H1 (cell line): ENCODE measurements at regions not wholly inside any gene's neighbourhood (a gene's known extent, or its start where the extent isn't known, plus 50 kb on each side); places are given as distances from the start of the nearest gene placed in this dataset.

Experiments
- CTCF ChIA-PET: fragments of 300-600 bp; sonication (Branson Sonifier 250); formaldehyde crosslinking; loops from one replicate; lab custom pipeline; 2021; ENCODE audit not compliant: partially characterized antibody; lab: Charles Lee
- POLR2A ChIA-PET: fragments of 300-600 bp; sonication (Branson Sonifier 250); formaldehyde crosslinking; loops from one replicate; lab custom pipeline; 2021; ENCODE audit warnings: inconsistent platforms; ENCODE audit not compliant: partially characterized antibody; lab: Charles Lee
- DNase-seq, 2 experiments: peaks; one replicate each; pipeline versions ENCODE4 v3.0.0 to v3.0.0-alpha.2; 2010 to 2022; ENCODE audit warnings: low spot score in 2 of 2, low read depth in 1 of 2, mixed read lengths in 1 of 2
- FAIRE-seq: peaks from 2 replicates; lab custom pipeline; 2011; peaks lifted over from hg19 to GRCh38; lab: Jason Lieb, UNC
- H2AFZ ChIP-seq: 2 replicates; pipeline ENCODE4 v1.8.1; 2012; ENCODE audit warnings: low read length, inconsistent platforms
- H2AK5ac ChIP-seq: 2 replicates; pipeline ENCODE4 v1.6.1; 2013; ENCODE audit warnings: low read depth, low read length
- H2BK120ac ChIP-seq: replicated peaks from 2 replicates; pipeline ENCODE3; 2013; ENCODE audit warnings: low read depth, low read length, inconsistent platforms
- H2BK12ac ChIP-seq: 2 replicates; pipeline ENCODE4 v1.6.1; 2013; ENCODE audit warnings: low read depth, low read length
- H2BK15ac ChIP-seq: 2 replicates; pipeline ENCODE4 v1.6.1; 2013; ENCODE audit warnings: low read length
- H2BK20ac ChIP-seq: 2 replicates; pipeline ENCODE4 v1.6.1; 2013; ENCODE audit warnings: low read length
- H2BK5ac ChIP-seq: 2 replicates; pipeline ENCODE4 v1.6.1; 2013; ENCODE audit warnings: low read depth, low read length
- H3K14ac ChIP-seq: 2 replicates; pipeline ENCODE4 v1.6.1; 2013; ENCODE audit warnings: inconsistent platforms; ENCODE audit not compliant: insufficient read length
- H3K18ac ChIP-seq: 2 replicates; pipeline ENCODE4 v1.6.1; 2013; ENCODE audit warnings: low read length; ENCODE audit errors: extremely low read depth
- H3K23ac ChIP-seq: 2 replicates; pipeline ENCODE4 v1.6.1; 2013; ENCODE audit warnings: inconsistent platforms; ENCODE audit not compliant: insufficient read length
- H3K23me2 ChIP-seq: 2 replicates; pipeline ENCODE4 v1.6.1; 2013; ENCODE audit warnings: low read depth, low read length
- H3K27ac ChIP-seq: 2 replicates; pipeline ENCODE4 v1.6.1; 2011; ENCODE audit warnings: low read depth, low read length, inconsistent platforms
- H3K27me3 ChIP-seq, 4 experiments: replicated peaks in 1 of 4; 1 replicate in 1 of 4; 2 replicates in 3 of 4; pipeline versions ENCODE4 v1.6.1 to v1.8.1; 2011 to 2013; ENCODE audit warnings: low read length in 3 of 4, mild to moderate bottlenecking in 3 of 4, inconsistent platforms in 2 of 4, mixed read lengths in 2 of 4, moderate library complexity in 1 of 4; ENCODE audit not compliant: control insufficient read depth in 3 of 4, insufficient read depth in 3 of 4; ENCODE audit errors: extremely low read depth in 1 of 4
- H3K36me3 ChIP-seq, 4 experiments: 2 replicates each; pipeline versions ENCODE4 v1.6.1 to v1.8.1; 2011 to 2013; ENCODE audit warnings: mild to moderate bottlenecking in 4 of 4, low read length in 3 of 4, moderate library complexity in 2 of 4, control low read depth in 1 of 4, inconsistent platforms in 1 of 4; ENCODE audit not compliant: insufficient read depth in 4 of 4, control insufficient read depth in 2 of 4
- H3K4ac ChIP-seq: replicated peaks from 2 replicates; pipeline ENCODE3; 2013; ENCODE audit warnings: low read length, low read depth, mixed read lengths, inconsistent platforms; ENCODE audit not compliant: insufficient read length
- H3K4me1 ChIP-seq, 4 experiments: replicated peaks in 1 of 4; 1 replicate in 1 of 4; 2 replicates in 3 of 4; pipeline versions ENCODE4 v1.6.1 to v1.8.1; 2011 to 2013; ENCODE audit warnings: low read length in 3 of 4, inconsistent platforms in 2 of 4, mixed read lengths in 1 of 4; ENCODE audit not compliant: insufficient read depth in 4 of 4, control insufficient read depth in 3 of 4
- H3K4me2 ChIP-seq, 2 experiments: 2 replicates each; pipeline versions ENCODE4 v1.6.1 to v1.8.1; 2011 to 2013; ENCODE audit warnings: low read depth in 2 of 2, low read length in 2 of 2, control low read depth in 1 of 2, inconsistent platforms in 1 of 2, mild to moderate bottlenecking in 1 of 2; ENCODE audit not compliant: insufficient read depth in 1 of 2
- H3K4me3 ChIP-seq, 4 experiments: fragments of 200-600, 300-600 bp in 1 of 4; sonication (generic), shearing (Covaris generic), sonication (Bioruptor Twin) in 1 of 4; 2 replicates each; pipeline versions ENCODE4 v1.5.1 to v1.8.1; 2011 to 2016; ENCODE audit warnings: low read length in 4 of 4, low read depth in 3 of 4, control low read depth in 2 of 4, inconsistent platforms in 2 of 4, mild to moderate bottlenecking in 2 of 4, mixed read lengths in 1 of 4, moderate library complexity in 1 of 4; ENCODE audit not compliant: insufficient read depth in 2 of 4; ENCODE audit errors: extremely low read depth in 1 of 4
- H3K56ac ChIP-seq: replicated peaks from 2 replicates; pipeline ENCODE3; 2013; ENCODE audit warnings: low read depth, mild to moderate bottlenecking, mixed read lengths, low read length, inconsistent platforms; ENCODE audit not compliant: insufficient read length
- H3K79me1 ChIP-seq: 2 replicates; pipeline ENCODE4 v1.6.1; 2013; ENCODE audit warnings: low read depth, low read length, control low read depth
- H3K79me2 ChIP-seq, 2 experiments: 2 replicates each; pipeline versions ENCODE4 v1.6.1 to v1.8.1; 2012 to 2013; ENCODE audit warnings: low read length in 2 of 2, mild to moderate bottlenecking in 2 of 2, inconsistent platforms in 1 of 2; ENCODE audit not compliant: insufficient read depth in 2 of 2, control insufficient read depth in 1 of 2
- H3K9ac ChIP-seq, 4 experiments: replicated peaks in 1 of 4; 1 replicate in 1 of 4; 2 replicates in 3 of 4; pipeline versions ENCODE4 v1.6.1 to v1.8.1; 2011 to 2013; ENCODE audit warnings: low read depth in 3 of 4, low read length in 3 of 4, control low read depth in 2 of 4, mild to moderate bottlenecking in 2 of 4, moderate library complexity in 2 of 4, inconsistent platforms in 1 of 4; ENCODE audit errors: extremely low read depth in 1 of 4
- H3K9me3 ChIP-seq, 2 experiments: 2 replicates each; pipeline versions ENCODE4 v1.6.1 to v1.8.1; 2012 to 2013; ENCODE audit warnings: mild to moderate bottlenecking in 2 of 2, moderate library complexity in 2 of 2, control low read depth in 1 of 2, inconsistent platforms in 1 of 2, low read depth in 1 of 2, low read length in 1 of 2, mixed read lengths in 1 of 2; ENCODE audit not compliant: insufficient read depth in 2 of 2
- H4K20me1 ChIP-seq, 2 experiments: replicated peaks in 1 of 2; 2 replicates each; pipeline versions ENCODE3 to v1.8.1; 2011 to 2013; ENCODE audit warnings: inconsistent platforms in 2 of 2, low read length in 2 of 2, mild to moderate bottlenecking in 1 of 2; ENCODE audit not compliant: insufficient read depth in 2 of 2, control insufficient read depth in 1 of 2
- H4K5ac ChIP-seq: 2 replicates; pipeline ENCODE4 v1.6.1; 2013; ENCODE audit warnings: low read length, low read depth, mixed read lengths, inconsistent platforms; ENCODE audit not compliant: insufficient read length
- H4K8ac ChIP-seq: 2 replicates; pipeline ENCODE4 v1.8.0; 2013; ENCODE audit warnings: mild to moderate bottlenecking, moderate library complexity, low read length, inconsistent platforms; ENCODE audit not compliant: insufficient read depth; ENCODE audit errors: extremely low read depth
- H4K91ac ChIP-seq: replicated peaks from 2 replicates; pipeline ENCODE3; 2013; ENCODE audit warnings: low read length, mixed read lengths, inconsistent platforms; ENCODE audit not compliant: insufficient read length
- ASH2L ChIP-seq: fragments of 200-600, 300-600 bp; sonication (generic); IDR thresholded peaks from one replicate; pipeline ENCODE4 v1.7.1; 2017; ENCODE audit warnings: low read length
- BACH1 ChIP-seq: IDR thresholded peaks from 2 replicates; pipeline ENCODE4 v1.6.1; 2012; ENCODE audit warnings: low read length, improper control_type of control experiment
- CTBP2 ChIP-seq: IDR thresholded peaks from 2 replicates; pipeline ENCODE4 v1.7.0; 2011; ENCODE audit warnings: borderline replicate concordance, mild to moderate bottlenecking, moderate library complexity, mixed read lengths, low read length; ENCODE audit not compliant: insufficient read depth, insufficient read length
- JUN ChIP-seq: IDR thresholded peaks from 2 replicates; pipeline ENCODE4 v1.6.1; 2011; ENCODE audit warnings: low read depth, mild to moderate bottlenecking, improper control_type of control experiment, low read length
- SIN3A ChIP-seq, 2 experiments: IDR thresholded peaks in 1 of 2; conservative IDR thresholded peaks in 1 of 2; 2 replicates each; pipeline ENCODE4 v1.6.1; 2011 to 2012; ENCODE audit warnings: low read length in 2 of 2, improper control_type of control experiment in 1 of 2, low read depth in 1 of 2, mild to moderate bottlenecking in 1 of 2
- TAF7 ChIP-seq: optimal IDR thresholded peaks from 2 replicates; pipeline ENCODE3; 2011; ENCODE audit warnings: low read depth, mild to moderate bottlenecking, inconsistent platforms, low read length, moderate library complexity, borderline replicate concordance
- WGBS, 2 experiments: shearing (Covaris generic) in 1 of 2; methylation state at CpG; one replicate each; pipeline versions ENCODE4 v1.1.6 to v1.1.7; 2013 to 2015; ENCODE audit warnings: low lambda C conversion rate in 2 of 2, mixed read lengths in 2 of 2, inconsistent platforms in 1 of 2, low coverage in 1 of 2, missing lambda C conversion rate in 1 of 2; ENCODE audit not compliant: insufficient replicate concordance in 2 of 2, insufficient coverage in 1 of 2, insufficient read length in 1 of 2; ENCODE audit errors: extremely low coverage in 1 of 2, missing lambda C conversion rate in 1 of 2; 5-methylcytosine and 5-hydroxymethylcytosine counted together

DNA sequence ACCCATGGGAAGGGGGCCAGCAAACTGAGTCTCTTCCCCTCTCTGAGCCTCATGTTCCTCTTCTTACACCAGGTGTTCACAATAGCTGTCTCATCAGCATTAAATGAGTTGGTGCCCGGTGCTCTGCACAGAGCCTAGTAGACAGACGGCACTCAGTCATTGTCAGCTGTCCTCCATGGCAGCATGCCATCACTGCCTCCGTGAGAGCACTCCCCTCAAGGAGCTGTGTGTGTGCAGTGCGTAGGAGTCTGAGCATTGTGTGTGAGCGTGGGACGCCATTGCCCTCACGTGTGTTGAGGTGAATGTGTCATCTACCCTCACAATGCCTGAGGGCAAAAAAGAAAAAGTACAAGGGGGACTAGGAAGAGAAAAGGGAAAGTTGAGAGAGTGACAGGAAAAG, 536.5 kb downstream of the CDK5RAP2 start:
- Histone ChIP-seq H4K5ac (no peak overlapping the region), H3K4me3 (no peak overlapping the region), H3K56ac (no peak overlapping the region), H3K4me2 (no peak overlapping the region), H2AK5ac (no peak overlapping the region), H3K23me2 (peaks cover 2% of the 10 kb centered on the region; the same call in 1 of the 2 replicates), H2BK12ac (peak overlapping the region; percentile 31; the same call in 1 of the 2 replicates), H3K9me3 (0 out of 4 replicates have a peak, but pooled peaks cover 0 to under 1% of the 10 kb centered on the region in 2 experiments), H2BK120ac (no peak overlapping the region), H3K4me1 (peaks cover 0 to 10% (median 7%) of the 10 kb centered on the region in 4 experiments; a peak in 4 of 7 replicates), H3K79me2 (no peaks in the 10 kb centered on the region), H3K23ac (no peak overlapping the region), H3K27ac (no peak overlapping the region), H2BK20ac (no peak overlapping the region; the same call in 1 of the 2 replicates), H2BK5ac (no peak overlapping the region), H3K14ac (no peak overlapping the region), H3K9ac (no peak overlapping the region), H2AFZ (no peak overlapping the region), H4K20me1 (no peaks in the 10 kb centered on the region), H3K18ac (no peak overlapping the region), H4K8ac (no peak overlapping the region; the same call in 1 of the 2 replicates), H3K4ac (no peak overlapping the region), H4K91ac (no peak overlapping the region), H2BK15ac (no peak overlapping the region), H3K79me1 (no peaks in the 10 kb centered on the region), H3K36me3 (no peaks in the 10 kb centered on the region), H3K27me3 (no peaks in the 10 kb centered on the region)
- no peak for DNase-seq
- FAIRE-seq: no peak
- ChIA-PET CTCF (interaction anchor here (2.0 to 2.3 kb wide), 2 partner anchors 10 to 11 kb away, joined by 8 to 12 read pairs; no protein-coding TSS in a partner anchor), POLR2A (no interaction called here)
- WGBS, 2 experiments: 87% methylated on average over 7 of the region's 7 CpGs; no CpG with 5 or more reads in 1 of the 2 experiments
- TF ChIP-seq TAF7: no peak
- TF ChIP-seq ASH2L: no peak
- TF ChIP-seq CTBP2: no peak
- TF ChIP-seq BACH1: no peak
- TF ChIP-seq JUN: no peak
- no peak for TF ChIP-seq SIN3A (conservative IDR thresholded peaks at IDR 0.05 in 1 of 2, IDR thresholded peaks at IDR 0.05 in 1 of 2; ENCODE audit: low read depth in 1 of 2, low read length in 2 of 2)
